ENCODE measurements at regions not wholly inside any gene's neighbourhood (a gene's known extent, or its start where the extent isn't known, plus 50 kb on each side); places are given as distances from the start of the nearest gene placed in this dataset.

- 22% methylated on average over 32 of the region's 32 CpGs for WGBS (ENCODE audit: low lambda C conversion rate, missing lambda C conversion rate)
- H2AFZ ChIP-seq, result no peak overlapping the region
- peak overlapping the region; percentile 75 for H3K4me2 ChIP-seq
These were observed 142.5 kb upstream of the TCERG1L start for GRCh38 chr10:131453721-131454634.

GRCh38 chr10:131456411-131456810 lies 144.9 kb upstream of the TCERG1L start:
- no peak overlapping the region for H3K4me2 ChIP-seq
- no peaks in the 10 kb centered on the region for H3K9me2 ChIP-seq (replicated peaks; ENCODE audit: insufficient read depth)
- no peak for TF ChIP-seq EZH2phosphoT487 (IDR thresholded peaks at IDR 0.05; ENCODE audit: low read depth, severe bottlenecking, unreplicated experiment)
- TF ChIP-seq EZH2 (IDR thresholded peaks at IDR 0.05; ENCODE audit: borderline replicate concordance), result no peak
- no peak for TF ChIP-seq CTCF (IDR thresholded peaks at IDR 0.05; ENCODE audit: poor library complexity)
- no peak for DNase-seq (ENCODE audit: low spot score)
- no peaks in the 10 kb centered on the region for H4K20me1 ChIP-seq (ENCODE audit: insufficient read depth, poor library complexity, severe bottlenecking)
- no peak overlapping the region for H3K4me3 ChIP-seq
- no peak overlapping the region for H3K27ac ChIP-seq
- WGBS (ENCODE audit: low lambda C conversion rate, missing lambda C conversion rate), result 66% methylated on average over 11 of the region's 11 CpGs
- no peaks in the 10 kb centered on the region for H3K36me3 ChIP-seq (replicated peaks; ENCODE audit: insufficient read depth, low read depth)
- no peaks in the 10 kb centered on the region for H3K79me2 ChIP-seq
- H2AFZ ChIP-seq, result no peak overlapping the region
- peaks cover 5% of the 10 kb centered on the region for H3K4me1 ChIP-seq (ENCODE audit: insufficient read depth)
- no peaks in the 10 kb centered on the region for H3K9me3 ChIP-seq (ENCODE audit: low read depth)
- H3K27me3 ChIP-seq, result peaks cover 42% of the 10 kb centered on the region

More at GRCh38 chr10:131453721-131454634, 142.5 kb upstream of the TCERG1L start:
- Histone ChIP-seq H3K27me3 (peaks cover 26% of the 10 kb centered on the region), H3K4me3 (no peak overlapping the region), H3K79me2 (no peaks in the 10 kb centered on the region), H3K36me3 (replicated peaks; ENCODE audit: insufficient read depth, low read depth) (no peaks in the 10 kb centered on the region), H3K9me3 (ENCODE audit: low read depth) (no peaks in the 10 kb centered on the region), H4K20me1 (ENCODE audit: insufficient read depth, poor library complexity, severe bottlenecking) (no peaks in the 10 kb centered on the region), H3K4me1 (ENCODE audit: insufficient read depth) (peaks cover 5% of the 10 kb centered on the region), H3K27ac (peak overlapping the region; percentile 31), H3K9me2 (replicated peaks; ENCODE audit: insufficient read depth) (no peaks in the 10 kb centered on the region)
- DNase-seq (ENCODE audit: low spot score), result peak; percentile 88
- TF ChIP-seq EZH2 (IDR thresholded peaks at IDR 0.05; ENCODE audit: borderline replicate concordance) (no peak), CTCF (IDR thresholded peaks at IDR 0.05; ENCODE audit: poor library complexity) (peak; percentile 88)

GRCh38 chr10:131461093-131461492 lies 149.6 kb upstream of the TCERG1L start:
- WGBS (ENCODE audit: low lambda C conversion rate, missing lambda C conversion rate), result 89% methylated on average over 5 of the region's 5 CpGs
- no peaks in the 10 kb centered on the region for H3K9me2 ChIP-seq (replicated peaks; ENCODE audit: insufficient read depth)
- no peaks in the 10 kb centered on the region for H3K4me1 ChIP-seq (ENCODE audit: insufficient read depth)

More at GRCh38 chr10:131461093-131461492, 149.6 kb upstream of the TCERG1L start:
- no peaks in the 10 kb centered on the region for H3K9me3 ChIP-seq (ENCODE audit: low read depth)
- H3K4me3 ChIP-seq, result no peak overlapping the region
- H3K27me3 ChIP-seq, result peaks cover 58% of the 10 kb centered on the region
- no peak overlapping the region for H3K27ac ChIP-seq
- no peaks in the 10 kb centered on the region for H3K79me2 ChIP-seq
- no peaks in the 10 kb centered on the region for H4K20me1 ChIP-seq (ENCODE audit: insufficient read depth, poor library complexity, severe bottlenecking)
- H3K4me2 ChIP-seq, result no peak overlapping the region
- no peak overlapping the region for H2AFZ ChIP-seq
- DNase-seq (ENCODE audit: low spot score), result no peak
- no peaks in the 10 kb centered on the region for H3K36me3 ChIP-seq (replicated peaks; ENCODE audit: insufficient read depth, low read depth)
- no peak for TF ChIP-seq EZH2phosphoT487 (IDR thresholded peaks at IDR 0.05; ENCODE audit: low read depth, severe bottlenecking, unreplicated experiment)
- TF ChIP-seq CTCF (IDR thresholded peaks at IDR 0.05; ENCODE audit: poor library complexity), result no peak
- TF ChIP-seq EZH2 (IDR thresholded peaks at IDR 0.05; ENCODE audit: borderline replicate concordance), result no peak
